MM.1S (cell line): ENCODE measurements at regions not wholly inside any gene's neighbourhood (a gene's known extent, or its start where the extent isn't known, plus 50 kb on each side); places are given as distances from the start of the nearest gene placed in this dataset.

Source experiments
- DNase-seq: peaks from one replicate; pipeline ENCODE4 v3.0.0-alpha.2; 2015
- H2AFZ ChIP-seq: fragments of 300-600 bp; sonication (generic); 2 replicates; pipeline ENCODE4 v1.6.0; 2016; ENCODE audit warnings: antibody characterized with exemption, low read length
- H3F3A ChIP-seq: fragments of 300-600 bp; sonication (generic); 2 replicates; pipeline ENCODE4 v1.6.1; 2016; ENCODE audit warnings: mild to moderate bottlenecking, antibody characterized with exemption, low read length, moderate library complexity, mixed read lengths; ENCODE audit not compliant: insufficient read depth
- H3K27ac ChIP-seq: fragments of 300-600 bp; sonication (generic); 2 replicates; pipeline ENCODE4 v1.5.1; 2016; ENCODE audit warnings: mild to moderate bottlenecking, low read length
- H3K27me3 ChIP-seq: fragments of 300-600 bp; sonication (generic); replicated peaks from 2 replicates; pipeline ENCODE4 v1.6.0; 2016; ENCODE audit warnings: low read length; ENCODE audit not compliant: insufficient read depth
- H3K36me3 ChIP-seq: fragments of 300-600 bp; sonication (generic); replicated peaks from 2 replicates; pipeline ENCODE4 v1.6.1; 2016; ENCODE audit warnings: mild to moderate bottlenecking, low read length, mixed read lengths; ENCODE audit not compliant: insufficient read depth
- H3K4me1 ChIP-seq: fragments of 300-600 bp; sonication (generic); 2 replicates; pipeline ENCODE4 v1.6.1; 2016; ENCODE audit warnings: low read length, mixed read lengths
- H3K4me2 ChIP-seq: fragments of 300-600 bp; sonication (generic); 2 replicates; pipeline ENCODE4 v1.6.0; 2016; ENCODE audit warnings: low read depth, low read length
- H3K4me3 ChIP-seq: fragments of 300-600 bp; sonication (generic); 2 replicates; pipeline ENCODE4 v1.5.1; 2016; ENCODE audit warnings: low read length, mixed read lengths
- H3K79me2 ChIP-seq: fragments of 300-600 bp; sonication (generic); 2 replicates; pipeline ENCODE4 v1.6.1; 2016; ENCODE audit warnings: mixed run types, low read length, mixed read lengths
- H3K9ac ChIP-seq: fragments of 300-600 bp; sonication (generic); 2 replicates; pipeline ENCODE4 v1.6.1; 2016; ENCODE audit warnings: low read length, mixed read lengths
- H3K9me2 ChIP-seq: fragments of 300-600 bp; sonication (generic); replicated peaks from 2 replicates; pipeline ENCODE4 v1.6.1; 2016; ENCODE audit warnings: mild to moderate bottlenecking, low read length, mixed read lengths; ENCODE audit not compliant: insufficient read depth
- H3K9me3 ChIP-seq: fragments of 300-600 bp; sonication (generic); replicated peaks from 2 replicates; pipeline ENCODE4 v1.6.1; 2016; ENCODE audit warnings: mild to moderate bottlenecking, low read length, mixed read lengths; ENCODE audit not compliant: insufficient read depth
- H4K20me1 ChIP-seq: fragments of 300-600 bp; sonication (generic); 2 replicates; pipeline ENCODE4 v1.6.1; 2016; ENCODE audit warnings: mild to moderate bottlenecking, low read length, moderate library complexity, mixed read lengths; ENCODE audit not compliant: insufficient read depth
- EZH2 ChIP-seq: fragments of 300-600 bp; sonication (generic); optimal IDR thresholded peaks from 2 replicates; pipeline ENCODE3; 2017; ENCODE audit warnings: low read depth, mild to moderate bottlenecking, antibody characterized with exemption, low read length, mixed read lengths
- EZH2phosphoT487 ChIP-seq: fragments of 300-600 bp; sonication (generic); IDR thresholded peaks from 2 replicates; pipeline ENCODE4 v1.6.1; 2018; ENCODE audit warnings: antibody characterized with exemption, low read length
- TF ChIP-seq, protein P1 (sequence below): fragments of 300-600 bp; sonication (generic); IDR thresholded peaks from 2 replicates; pipeline ENCODE4 v1.5.1; 2016; ENCODE audit warnings: antibody characterized with exemption, low read length, mixed read lengths

GRCh38 chr14:106029959-106030358 is 503.6 kb downstream of the TMEM121 start:
- TF ChIP-seq, protein P1, sequence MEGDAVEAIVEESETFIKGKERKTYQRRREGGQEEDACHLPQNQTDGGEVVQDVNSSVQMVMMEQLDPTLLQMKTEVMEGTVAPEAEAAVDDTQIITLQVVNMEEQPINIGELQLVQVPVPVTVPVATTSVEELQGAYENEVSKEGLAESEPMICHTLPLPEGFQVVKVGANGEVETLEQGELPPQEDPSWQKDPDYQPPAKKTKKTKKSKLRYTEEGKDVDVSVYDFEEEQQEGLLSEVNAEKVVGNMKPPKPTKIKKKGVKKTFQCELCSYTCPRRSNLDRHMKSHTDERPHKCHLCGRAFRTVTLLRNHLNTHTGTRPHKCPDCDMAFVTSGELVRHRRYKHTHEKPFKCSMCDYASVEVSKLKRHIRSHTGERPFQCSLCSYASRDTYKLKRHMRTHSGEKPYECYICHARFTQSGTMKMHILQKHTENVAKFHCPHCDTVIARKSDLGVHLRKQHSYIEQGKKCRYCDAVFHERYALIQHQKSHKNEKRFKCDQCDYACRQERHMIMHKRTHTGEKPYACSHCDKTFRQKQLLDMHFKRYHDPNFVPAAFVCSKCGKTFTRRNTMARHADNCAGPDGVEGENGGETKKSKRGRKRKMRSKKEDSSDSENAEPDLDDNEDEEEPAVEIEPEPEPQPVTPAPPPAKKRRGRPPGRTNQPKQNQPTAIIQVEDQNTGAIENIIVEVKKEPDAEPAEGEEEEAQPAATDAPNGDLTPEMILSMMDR, result no peak
- TF ChIP-seq EZH2, result no peak
- H3K4me2 ChIP-seq, result no peak overlapping the region

GRCh38 chr14:106037380-106037779 is 511.0 kb downstream of the TMEM121 start:
- Histone ChIP-seq H3K4me2 (no peak overlapping the region), H3K4me3 (no peak overlapping the region), H3K36me3 (no peaks in the 10 kb centered on the region), H3K79me2 (no peaks in the 10 kb centered on the region), H3K9ac (no peak overlapping the region), H2AFZ (no peak overlapping the region), H3K9me3 (no peaks in the 10 kb centered on the region), H3K9me2 (no peaks in the 10 kb centered on the region), H4K20me1 (no peaks in the 10 kb centered on the region), H3F3A (no peaks in the 10 kb centered on the region), H3K27ac (no peak overlapping the region), H3K4me1 (no peaks in the 10 kb centered on the region), H3K27me3 (no peaks in the 10 kb centered on the region)
- DNase-seq, result no peak
- TF ChIP-seq, protein P1, result no peak
- TF ChIP-seq EZH2 (no peak), EZH2phosphoT487 (no peak)

More at GRCh38 chr14:106029959-106030358, 503.6 kb downstream of the TMEM121 start:
- no peaks in the 10 kb centered on the region for H3K27me3 ChIP-seq
- no peaks in the 10 kb centered on the region for H3K4me1 ChIP-seq
- H3K9ac ChIP-seq, result no peak overlapping the region
- no peaks in the 10 kb centered on the region for H3F3A ChIP-seq
- H3K9me3 ChIP-seq, result no peaks in the 10 kb centered on the region
- no peaks in the 10 kb centered on the region for H4K20me1 ChIP-seq
- H3K36me3 ChIP-seq, result no peaks in the 10 kb centered on the region
- H3K79me2 ChIP-seq, result no peaks in the 10 kb centered on the region
- H2AFZ ChIP-seq, result no peak overlapping the region
- no peak overlapping the region for H3K27ac ChIP-seq
- no peak for DNase-seq
- H3K4me3 ChIP-seq, result no peak overlapping the region
- H3K9me2 ChIP-seq, result no peaks in the 10 kb centered on the region

DNA sequence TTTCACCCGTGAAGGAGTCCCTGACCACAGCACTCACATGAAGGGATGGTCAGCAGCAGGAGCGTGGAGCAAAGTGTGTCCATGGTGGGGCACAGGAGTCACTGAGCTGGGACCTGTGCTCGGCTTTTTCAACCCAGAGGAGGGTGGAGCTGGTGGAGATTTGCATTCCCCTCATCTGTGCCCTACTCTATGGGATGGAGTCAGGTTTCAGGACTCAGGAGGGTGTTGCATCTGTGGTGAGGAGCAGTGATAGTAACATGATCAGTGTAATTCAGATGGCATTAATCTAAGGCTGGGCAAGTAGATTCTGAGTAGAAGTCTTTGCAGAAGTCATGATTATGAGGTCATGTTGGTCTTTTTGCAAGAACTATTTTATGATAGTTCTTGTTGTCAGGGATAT is 511.9 kb downstream of the TMEM121 start:
- DNase-seq, result no peak
- Histone ChIP-seq H3K4me2 (no peak overlapping the region), H3F3A (no peaks in the 10 kb centered on the region), H3K9me2 (no peaks in the 10 kb centered on the region), H3K4me3 (no peak overlapping the region), H4K20me1 (no peaks in the 10 kb centered on the region), H3K27ac (no peak overlapping the region), H3K9ac (no peak overlapping the region), H3K27me3 (no peaks in the 10 kb centered on the region), H3K4me1 (no peaks in the 10 kb centered on the region), H3K79me2 (no peaks in the 10 kb centered on the region), H3K36me3 (no peaks in the 10 kb centered on the region), H3K9me3 (no peaks in the 10 kb centered on the region), H2AFZ (no peak overlapping the region)
- TF ChIP-seq EZH2, result no peak

DNA sequence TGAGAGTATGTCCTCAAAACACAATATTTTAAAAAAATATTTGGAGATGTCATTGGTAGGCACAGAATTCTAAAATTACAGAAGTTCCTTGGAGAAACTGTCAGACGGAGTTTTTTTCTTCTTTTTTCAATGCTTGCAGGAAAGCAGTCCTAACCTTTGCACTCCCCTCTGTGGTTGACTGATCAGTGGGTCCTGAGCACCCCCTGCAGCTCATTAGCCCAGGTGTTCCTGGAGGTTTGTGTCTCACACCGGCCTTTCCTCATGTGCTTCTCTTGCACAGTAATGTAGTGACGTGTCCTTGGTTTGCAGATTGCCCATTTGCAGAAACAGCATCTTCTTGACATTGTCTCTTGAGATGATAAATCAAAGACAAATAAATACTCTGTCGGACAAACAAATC is 513.0 kb downstream of the TMEM121 start:
- H3K79me2 ChIP-seq, result no peaks in the 10 kb centered on the region
- H3K4me2 ChIP-seq, result no peak overlapping the region
- no peaks in the 10 kb centered on the region for H3K9me3 ChIP-seq
- H3K9ac ChIP-seq, result no peak overlapping the region
- TF ChIP-seq EZH2phosphoT487, result no peak
- TF ChIP-seq, protein P1, result no peak
- no peak for TF ChIP-seq EZH2
- H3K27me3 ChIP-seq, result no peaks in the 10 kb centered on the region
- H3K4me3 ChIP-seq, result no peak overlapping the region
- H4K20me1 ChIP-seq, result no peaks in the 10 kb centered on the region
- DNase-seq, result no peak
- no peaks in the 10 kb centered on the region for H3K36me3 ChIP-seq
- H3F3A ChIP-seq, result no peaks in the 10 kb centered on the region
- no peaks in the 10 kb centered on the region for H3K9me2 ChIP-seq
- H3K4me1 ChIP-seq, result no peaks in the 10 kb centered on the region
- no peak overlapping the region for H3K27ac ChIP-seq
- no peak overlapping the region for H2AFZ ChIP-seq
